Effector CD4-positive, alpha-beta T cell (primary cell): ENCODE measurements at regions not wholly inside any gene's neighbourhood (a gene's known extent, or its start where the extent isn't known, plus 50 kb on each side); places are given as distances from the start of the nearest gene placed in this dataset.

ENCODE experiments used
- DNase-seq: peaks from one replicate; pipeline ENCODE4 v3.0.0-alpha.2; 2020

- no peak for DNase-seq
These were observed 74.6 kb upstream of the HDAC4 start for GRCh38 chr2:239475161-239476028.

- DNase-seq = no peak
These were observed 72.5 kb upstream of the HDAC4 start for GRCh38 chr2:239473211-239473805.

DNA sequence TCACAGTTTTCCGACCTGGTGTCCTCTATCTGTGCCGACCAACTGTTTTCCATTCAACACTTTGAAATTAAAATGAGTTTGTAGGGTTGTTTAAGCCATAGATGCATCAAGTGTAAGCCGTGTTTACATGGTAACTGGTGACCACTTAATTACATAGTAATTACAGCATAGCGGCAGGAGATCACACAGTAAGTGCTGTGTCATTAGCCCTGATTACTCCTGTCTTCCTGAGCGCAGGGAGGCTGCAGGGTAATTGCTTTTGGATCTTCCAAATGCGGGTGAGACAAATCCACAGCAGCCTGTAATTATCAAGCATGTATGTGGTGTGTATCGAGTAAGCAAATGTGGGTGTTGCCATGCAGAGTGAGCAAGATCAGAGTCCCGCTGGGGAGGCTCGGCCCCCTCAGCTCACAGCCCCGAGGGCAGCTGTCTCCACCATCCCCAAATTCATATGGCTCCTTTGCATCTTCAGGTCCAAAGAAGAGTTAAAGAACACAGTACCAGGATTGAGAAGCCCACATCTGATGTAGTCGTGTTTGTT lies 71.5 kb upstream of the HDAC4 start:
- DNase-seq = no peak

DNA sequence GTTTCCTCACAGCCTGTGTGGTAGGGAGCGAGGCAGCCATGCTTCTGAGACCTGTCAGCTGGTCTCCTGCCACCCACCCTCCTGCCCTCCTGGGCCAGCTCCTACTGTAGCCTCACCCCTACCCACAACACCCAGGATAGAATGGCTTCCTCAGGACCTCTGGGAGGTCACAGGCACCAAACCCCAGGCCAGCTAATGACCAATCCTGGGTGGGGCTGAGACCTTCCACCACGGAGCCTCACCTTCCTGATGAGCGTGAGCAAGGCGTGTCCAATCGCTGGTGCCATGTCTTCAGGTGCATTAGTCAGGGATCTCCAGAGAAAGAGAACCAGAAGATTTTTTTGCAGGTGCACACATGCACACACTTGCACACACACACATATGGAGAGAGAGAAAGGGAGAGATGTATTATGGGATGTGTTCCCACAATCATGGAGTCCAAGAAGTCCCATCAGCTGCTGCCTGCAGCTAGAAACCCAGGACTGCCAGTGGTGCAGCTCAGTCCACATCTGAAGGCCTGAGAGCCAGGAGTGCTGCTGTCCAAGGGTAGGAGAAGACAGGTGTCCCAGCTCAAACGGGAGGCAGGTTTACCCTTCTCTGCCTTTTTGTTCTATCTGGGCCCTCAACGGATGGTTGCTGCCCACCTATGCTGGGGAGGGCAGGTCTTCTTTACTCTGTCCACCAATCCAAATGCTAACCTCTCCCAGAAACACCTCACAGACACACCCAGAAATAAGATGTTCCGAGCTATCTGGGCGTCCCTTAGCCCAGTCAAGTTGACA lies 70.4 kb upstream of the HDAC4 start:
- DNase-seq = no peak

DNA sequence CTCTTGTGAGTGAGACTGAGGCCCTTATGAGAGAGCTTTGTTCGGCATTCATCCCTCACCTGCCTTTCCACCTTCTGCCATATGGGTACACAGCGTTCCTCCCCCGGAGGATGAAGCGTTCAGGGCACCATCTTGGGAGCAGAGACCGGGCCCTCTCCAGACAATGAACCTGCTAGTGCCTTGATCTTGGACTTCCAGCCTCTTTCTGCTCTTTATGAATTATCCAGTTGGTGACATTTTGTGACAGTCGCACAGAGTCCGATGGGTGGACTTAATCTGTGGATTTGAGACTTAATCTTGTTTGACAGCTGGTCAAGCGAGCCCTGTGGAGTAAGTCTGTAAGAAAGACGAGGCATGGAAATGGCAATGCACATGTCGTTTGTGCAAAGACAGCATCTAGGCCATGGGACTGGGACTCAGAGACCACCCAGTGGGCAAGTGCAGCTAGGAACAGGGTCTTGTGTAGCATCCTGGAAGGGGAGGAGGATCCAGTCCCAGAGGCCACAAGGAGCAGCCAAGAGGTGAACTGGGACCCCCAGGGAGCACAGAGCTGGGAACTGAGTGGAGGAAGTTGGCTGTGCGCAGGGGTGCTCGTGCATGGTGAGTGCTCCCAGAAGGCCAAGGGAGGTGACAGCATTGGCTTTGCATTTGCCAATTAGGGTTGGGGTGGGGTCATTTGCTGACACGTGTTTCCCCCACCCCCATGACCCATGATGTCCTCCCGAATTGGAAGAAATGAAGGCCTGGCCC lies 69.5 kb upstream of the HDAC4 start:
- DNase-seq = no peak

DNA sequence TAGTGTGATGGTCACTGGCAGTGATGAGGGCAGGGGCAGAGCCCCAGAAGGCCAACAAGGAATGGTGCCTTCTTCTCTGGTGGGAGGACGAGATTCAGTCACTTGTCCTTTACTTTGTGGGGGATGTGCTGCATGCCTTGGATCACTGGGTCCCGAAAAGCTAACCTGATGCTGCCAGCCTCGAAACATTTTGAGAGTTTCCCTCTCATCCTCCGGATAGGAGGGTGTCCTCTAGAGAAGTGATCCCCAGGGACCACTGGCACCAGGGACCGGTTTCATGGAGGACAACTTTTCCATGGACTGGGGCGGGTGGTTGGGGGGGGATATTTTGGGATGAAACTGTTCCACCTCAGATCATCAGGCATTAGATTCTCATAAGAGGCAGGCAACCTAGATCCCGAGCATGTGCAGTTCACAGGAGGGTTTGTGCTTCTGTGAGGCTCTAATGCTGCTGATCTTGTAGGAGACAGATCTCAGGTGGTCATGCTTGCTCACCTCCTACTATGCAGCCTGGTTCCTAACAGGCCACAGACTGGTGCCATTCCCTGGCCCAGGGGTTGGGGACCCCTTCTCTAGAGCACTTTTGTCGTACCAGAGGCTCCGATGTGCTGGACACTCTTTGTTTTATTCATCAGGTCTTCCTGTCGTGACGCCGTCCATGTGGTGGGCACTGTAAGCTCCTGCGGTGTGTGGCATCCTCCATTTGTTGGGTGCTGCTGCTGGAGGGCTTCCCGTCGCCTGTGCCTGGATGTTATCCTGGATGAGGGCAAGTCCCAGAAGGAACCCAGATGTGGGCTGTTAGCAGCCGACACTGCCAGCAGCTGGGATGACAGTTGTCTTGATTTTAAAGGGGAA lies 68.5 kb upstream of the HDAC4 start:
- DNase-seq = no peak

GRCh38 chr2:239468491-239469105 lies 67.8 kb upstream of the HDAC4 start:
- DNase-seq = no peak

- no peak for DNase-seq
These were observed 67.2 kb upstream of the HDAC4 start for GRCh38 chr2:239467956-239468490.

DNA sequence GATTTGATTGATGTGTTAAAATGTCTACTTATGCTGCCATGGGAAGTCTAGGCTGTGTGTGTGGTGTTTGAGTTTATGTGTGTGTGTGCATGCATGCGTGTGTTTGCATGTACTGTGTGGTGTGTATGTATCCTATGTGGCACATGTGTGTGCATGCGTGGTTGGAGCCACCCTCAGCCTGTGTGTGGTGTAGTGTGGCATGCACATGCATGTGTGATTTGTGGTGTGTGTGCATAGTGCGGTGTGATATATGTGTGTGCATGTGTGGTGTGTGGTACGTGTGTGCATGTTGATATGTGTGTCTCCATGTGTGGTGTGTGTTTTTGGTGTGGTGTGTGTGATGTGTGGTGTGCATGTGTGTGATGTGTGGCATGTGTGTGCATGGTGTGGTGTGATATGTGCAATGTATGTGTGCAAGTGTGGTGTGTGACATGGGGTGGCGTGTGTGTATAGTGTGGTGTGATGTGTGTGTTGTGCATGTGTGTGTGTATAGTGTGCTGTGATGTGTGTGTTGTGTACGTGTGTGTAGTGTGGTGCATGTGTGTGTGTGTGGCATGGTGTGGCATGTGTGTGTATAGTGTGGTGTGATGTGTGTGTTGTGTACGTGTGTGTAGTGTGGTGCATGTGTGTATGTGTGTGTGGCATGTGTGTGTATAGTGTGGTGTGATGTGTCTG lies 66.6 kb upstream of the HDAC4 start:
- no peak for DNase-seq

- DNase-seq = no peak
These were observed 66.0 kb upstream of the HDAC4 start for GRCh38 chr2:239466755-239467271.

- no peak for DNase-seq
These were observed 65.4 kb upstream of the HDAC4 start for GRCh38 chr2:239466061-239466754.

DNA sequence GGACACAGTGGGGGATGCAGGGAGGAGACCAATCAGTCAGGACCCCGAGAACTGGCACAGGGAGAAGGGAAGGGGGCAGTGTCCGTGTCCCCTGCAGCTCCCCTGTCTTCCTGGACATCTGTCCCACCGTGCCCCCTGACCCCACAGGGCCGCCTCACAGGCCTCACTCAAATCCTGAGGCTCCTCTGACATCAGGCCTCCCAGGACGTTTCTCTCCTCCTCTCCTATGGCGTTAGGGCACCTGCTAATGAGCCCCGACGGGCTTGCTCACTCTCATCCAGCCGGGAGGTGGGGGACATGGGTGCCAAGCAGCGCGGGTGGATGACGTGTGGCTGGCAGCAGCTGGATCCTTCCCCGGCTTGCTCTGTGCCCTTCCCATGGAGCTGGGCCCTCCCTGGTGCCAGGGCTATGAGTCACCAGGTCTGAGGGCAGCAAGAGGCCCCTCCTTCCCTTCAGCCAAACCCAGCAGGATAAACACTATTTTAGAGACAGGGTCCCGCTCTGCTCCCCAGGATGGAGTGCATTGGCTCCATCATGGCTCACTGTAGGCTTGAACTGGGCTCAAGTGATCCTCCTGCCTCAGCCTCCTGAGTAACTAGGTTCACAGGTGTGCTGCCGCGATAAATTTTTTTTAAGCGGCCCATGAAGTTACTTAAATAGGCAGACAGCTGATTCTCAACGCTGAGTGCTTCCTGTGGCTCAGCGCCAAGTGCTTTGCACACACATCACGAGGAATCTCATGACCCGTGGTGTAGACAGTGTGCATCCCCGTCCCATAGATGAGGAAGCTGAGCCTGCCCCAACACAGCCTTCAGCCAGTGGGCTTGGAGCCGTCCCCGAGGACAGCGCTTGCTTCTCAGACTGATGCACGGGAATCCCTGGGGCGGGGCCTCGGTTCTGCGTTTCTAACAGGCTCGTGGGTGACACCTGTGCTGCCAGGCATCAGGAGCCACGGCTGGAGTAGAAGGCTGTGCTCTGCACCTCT lies 64.5 kb upstream of the HDAC4 start:
- DNase-seq = no peak

- DNase-seq = no peak
These were observed 63.6 kb upstream of the HDAC4 start for GRCh38 chr2:239464166-239465016.

DNA sequence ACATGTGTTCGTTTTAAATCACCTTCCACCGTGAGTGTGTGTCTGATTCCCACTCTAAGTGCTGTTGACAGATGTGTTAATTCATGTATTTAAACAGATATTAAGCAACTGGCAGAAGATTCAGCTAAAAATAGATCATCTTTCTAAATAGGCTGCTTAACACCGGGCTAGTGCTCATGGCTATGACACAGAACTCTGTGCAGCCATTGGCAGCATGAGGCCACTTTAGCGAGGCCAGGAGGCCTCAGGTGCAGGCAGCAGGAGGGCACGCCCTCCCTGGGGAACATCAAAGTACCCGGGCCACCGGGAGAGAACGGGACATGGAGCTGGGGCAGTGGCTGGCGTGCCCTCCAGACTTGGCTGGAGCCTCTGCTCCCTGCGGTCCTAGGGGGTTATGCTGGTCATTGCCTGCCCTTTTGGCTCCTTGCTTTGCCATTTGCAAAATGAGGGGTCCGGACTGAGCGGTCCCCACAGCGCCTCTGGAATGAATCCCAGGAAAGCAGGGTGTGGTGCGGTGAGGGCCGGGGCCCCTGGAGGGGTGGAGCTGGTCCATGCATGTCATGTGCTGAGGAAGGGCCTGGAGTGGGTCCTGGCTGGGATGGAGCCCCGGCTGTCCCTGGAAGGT lies 62.8 kb upstream of the HDAC4 start:
- no peak for DNase-seq

- no peak for DNase-seq
These were observed 62.1 kb upstream of the HDAC4 start for GRCh38 chr2:239462671-239463506.

DNA sequence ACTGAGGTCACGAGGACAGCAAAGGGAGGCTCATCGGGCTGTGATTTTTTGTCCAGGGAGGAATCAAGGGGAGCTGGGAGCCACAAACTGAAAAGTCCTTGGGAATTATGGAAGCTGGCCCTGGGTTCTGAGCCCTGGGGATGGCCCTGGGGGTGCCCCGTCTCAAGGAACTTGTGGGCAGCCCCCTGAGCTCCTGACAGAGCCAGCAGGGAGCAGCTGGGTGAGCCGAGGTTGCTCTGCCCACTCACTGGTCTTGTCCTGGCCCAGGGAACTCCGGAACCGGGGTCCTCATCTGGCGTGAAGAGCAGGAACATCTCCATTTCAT lies 61.3 kb upstream of the HDAC4 start:
- DNase-seq = no peak
